Loucy (cell line): ENCODE measurements at regions not wholly inside any gene's neighbourhood (a gene's known extent, or its start where the extent isn't known, plus 50 kb on each side); places are given as distances from the start of the nearest gene placed in this dataset.

ENCODE experiments used
- H2AFZ ChIP-seq: fragments of 200-600 bp; sonication (generic); 2 replicates; pipeline ENCODE4 v1.6.0; 2016; ENCODE audit warnings: antibody characterized with exemption, mild to moderate bottlenecking, low read length, moderate library complexity
- H3F3A ChIP-seq: fragments of 200-600 bp; 2 replicates; pipeline ENCODE4 v1.6.0; 2016; ENCODE audit warnings: antibody characterized with exemption, low read depth, mild to moderate bottlenecking
- H3K27me3 ChIP-seq: fragments of 200-600 bp; sonication (generic); 2 replicates; pipeline ENCODE4 v1.6.1; 2014; ENCODE audit warnings: low read length, mild to moderate bottlenecking; ENCODE audit not compliant: insufficient read depth, poor library complexity, severe bottlenecking
- H3K36me3 ChIP-seq: fragments of 200-600 bp; sonication (generic); 2 replicates; pipeline ENCODE4 v1.6.1; 2016; ENCODE audit warnings: low read length; ENCODE audit not compliant: insufficient read depth
- H3K4me1 ChIP-seq: fragments of 200-600 bp; sonication (generic); 2 replicates; pipeline ENCODE4 v1.5.1; 2014; ENCODE audit warnings: low read length, mild to moderate bottlenecking; ENCODE audit not compliant: insufficient read depth, poor library complexity, severe bottlenecking
- H3K4me2 ChIP-seq: fragments of 200-600 bp; sonication (generic); 2 replicates; pipeline ENCODE4 v1.6.0; 2014; ENCODE audit warnings: antibody characterized with exemption, low read length, low read depth, mild to moderate bottlenecking; ENCODE audit not compliant: poor library complexity, severe bottlenecking
- H3K4me3 ChIP-seq: fragments of 200-600 bp; sonication (generic); 2 replicates; pipeline ENCODE4 v1.5.1; 2014; ENCODE audit warnings: low read length, mild to moderate bottlenecking, mixed read lengths; ENCODE audit not compliant: poor library complexity, severe bottlenecking
- H3K79me2 ChIP-seq: fragments of 200-600 bp; sonication (generic); 2 replicates; pipeline ENCODE4 v1.6.1; 2014; ENCODE audit warnings: low read length; ENCODE audit not compliant: insufficient read depth
- H3K9ac ChIP-seq: fragments of 200-600 bp; sonication (generic); 2 replicates; pipeline ENCODE4 v1.6.0; 2014; ENCODE audit warnings: mild to moderate bottlenecking, low read depth, low read length, moderate library complexity; ENCODE audit not compliant: poor library complexity, severe bottlenecking
- H3K9me2 ChIP-seq: fragments of 200-600 bp; sonication (generic); replicated peaks from 2 replicates; pipeline ENCODE4 v1.6.1; 2016; ENCODE audit warnings: low read depth, low read length, mixed read lengths
- H3K9me3 ChIP-seq: fragments of 200-600 bp; sonication (generic); 2 replicates; pipeline ENCODE4 v1.6.1; 2014; ENCODE audit warnings: mild to moderate bottlenecking, antibody characterized with exemption, low read length, low read depth; ENCODE audit not compliant: insufficient read depth
- H4K20me1 ChIP-seq: fragments of 200-600 bp; sonication (generic); 2 replicates; pipeline ENCODE4 v1.6.0; 2014; ENCODE audit warnings: antibody characterized with exemption, low read length, mild to moderate bottlenecking; ENCODE audit not compliant: insufficient read depth, poor library complexity, severe bottlenecking
- EZH2phosphoT487 ChIP-seq: fragments of 200-600 bp; IDR thresholded peaks from 2 replicates; pipeline ENCODE4 v1.6.1; 2018; ENCODE audit warnings: antibody characterized with exemption, mild to moderate bottlenecking, moderate library complexity, borderline replicate concordance
- TF ChIP-seq, protein P1 (sequence below): fragments of 200-600 bp; sonication (generic); conservative IDR thresholded peaks from 2 replicates; pipeline ENCODE4 v1.5.1; 2014; ENCODE audit warnings: mild to moderate bottlenecking, antibody characterized with exemption, low read length

DNA sequence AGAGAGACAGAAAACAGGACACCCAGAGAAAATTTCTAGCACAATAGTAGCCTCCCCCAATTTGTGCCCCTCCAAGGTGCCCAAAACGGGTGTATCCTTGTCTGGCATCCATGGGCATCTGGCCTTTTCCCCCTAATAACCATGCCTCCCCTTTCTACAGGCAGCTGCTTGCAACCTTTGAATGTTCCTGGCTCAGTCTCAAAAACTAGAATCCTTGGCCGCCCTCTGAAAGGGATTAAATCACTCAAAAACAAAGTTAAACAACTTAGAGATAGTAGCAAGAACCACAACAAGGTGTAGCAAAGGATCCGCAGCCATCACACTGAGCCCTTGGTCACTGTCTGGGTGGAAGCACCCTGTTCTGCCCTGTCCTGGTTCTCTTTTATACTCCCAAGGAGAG lies 105.6 kb downstream of the MN1 start:
- no peaks in the 10 kb centered on the region for H3F3A ChIP-seq
- no peak overlapping the region for H3K4me3 ChIP-seq
- H3K9me2 ChIP-seq: no peaks in the 10 kb centered on the region
- no peak overlapping the region for H3K9ac ChIP-seq
- H4K20me1 ChIP-seq: no peaks in the 10 kb centered on the region
- no peaks in the 10 kb centered on the region for H3K27me3 ChIP-seq
- no peak overlapping the region for H2AFZ ChIP-seq
- H3K36me3 ChIP-seq: no peaks in the 10 kb centered on the region
- no peaks in the 10 kb centered on the region for H3K79me2 ChIP-seq
- no peak overlapping the region for H3K4me2 ChIP-seq
- H3K9me3 ChIP-seq: peaks cover 6% of the 10 kb centered on the region; the same call in 1 of the 2 replicates
- no peaks in the 10 kb centered on the region for H3K4me1 ChIP-seq
- no peak for TF ChIP-seq EZH2phosphoT487
- TF ChIP-seq, protein P1, sequence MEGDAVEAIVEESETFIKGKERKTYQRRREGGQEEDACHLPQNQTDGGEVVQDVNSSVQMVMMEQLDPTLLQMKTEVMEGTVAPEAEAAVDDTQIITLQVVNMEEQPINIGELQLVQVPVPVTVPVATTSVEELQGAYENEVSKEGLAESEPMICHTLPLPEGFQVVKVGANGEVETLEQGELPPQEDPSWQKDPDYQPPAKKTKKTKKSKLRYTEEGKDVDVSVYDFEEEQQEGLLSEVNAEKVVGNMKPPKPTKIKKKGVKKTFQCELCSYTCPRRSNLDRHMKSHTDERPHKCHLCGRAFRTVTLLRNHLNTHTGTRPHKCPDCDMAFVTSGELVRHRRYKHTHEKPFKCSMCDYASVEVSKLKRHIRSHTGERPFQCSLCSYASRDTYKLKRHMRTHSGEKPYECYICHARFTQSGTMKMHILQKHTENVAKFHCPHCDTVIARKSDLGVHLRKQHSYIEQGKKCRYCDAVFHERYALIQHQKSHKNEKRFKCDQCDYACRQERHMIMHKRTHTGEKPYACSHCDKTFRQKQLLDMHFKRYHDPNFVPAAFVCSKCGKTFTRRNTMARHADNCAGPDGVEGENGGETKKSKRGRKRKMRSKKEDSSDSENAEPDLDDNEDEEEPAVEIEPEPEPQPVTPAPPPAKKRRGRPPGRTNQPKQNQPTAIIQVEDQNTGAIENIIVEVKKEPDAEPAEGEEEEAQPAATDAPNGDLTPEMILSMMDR: no peak

DNA sequence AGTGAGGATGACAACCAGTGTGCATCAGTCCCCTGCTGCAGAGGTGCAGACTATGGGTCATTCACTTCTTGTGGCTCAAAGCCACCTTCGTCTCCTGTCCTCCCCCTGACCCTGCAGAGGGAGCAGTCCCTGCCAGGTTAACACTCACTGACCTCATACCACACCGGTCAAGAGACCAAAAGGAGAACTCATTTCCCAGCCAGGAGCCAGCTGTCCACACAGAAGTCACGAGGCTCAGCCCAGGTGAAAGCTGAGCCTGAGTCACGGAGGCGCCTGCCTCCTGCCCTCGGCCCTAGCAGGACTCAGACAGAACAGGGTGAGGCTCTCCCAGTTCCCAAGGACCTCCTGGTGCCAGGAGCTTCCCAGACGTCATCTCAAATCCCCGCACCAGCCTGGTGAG lies 103.7 kb downstream of the MN1 start:
- no peak overlapping the region for H2AFZ ChIP-seq
- H3K9ac ChIP-seq: no peak overlapping the region
- TF ChIP-seq, protein P1: no peak
- no peak for TF ChIP-seq EZH2phosphoT487
- no peak overlapping the region for H3K4me3 ChIP-seq
- H3F3A ChIP-seq: no peaks in the 10 kb centered on the region
- H3K36me3 ChIP-seq: no peaks in the 10 kb centered on the region
- peaks cover 6% of the 10 kb centered on the region; the same call in 1 of the 2 replicates for H3K9me3 ChIP-seq
- H3K79me2 ChIP-seq: no peaks in the 10 kb centered on the region
- no peaks in the 10 kb centered on the region for H4K20me1 ChIP-seq
- H3K9me2 ChIP-seq: no peaks in the 10 kb centered on the region
- no peak overlapping the region for H3K4me2 ChIP-seq
- H3K27me3 ChIP-seq: no peaks in the 10 kb centered on the region
- H3K4me1 ChIP-seq: no peaks in the 10 kb centered on the region
